ENCODE measurements at regions not wholly inside any gene's neighbourhood (a gene's known extent, or its start where the extent isn't known, plus 50 kb on each side); places are given as distances from the start of the nearest gene placed in this dataset.
"Not testable (repeated sequence)": the region's sequence is repeated elsewhere in the genome, so short reads cannot be mapped to it uniquely, and the experiment has no call there.

- Histone ChIP-seq H3K36me3 (ENCODE audit: control insufficient read depth, insufficient read depth, low read length) (no peaks in the 10 kb centered on the region), H3K9me3 (replicated peaks; ENCODE audit: control insufficient read depth, low read depth, low read length) (no peaks in the 10 kb centered on the region), H3K27ac (ENCODE audit: low read length) (no peak overlapping the region), H3K4me1 (ENCODE audit: control insufficient read depth, insufficient read depth, low read length) (no peaks in the 10 kb centered on the region), H3K27me3 (ENCODE audit: control insufficient read depth, insufficient read depth, low read length) (no peaks in the 10 kb centered on the region), H3K4me3 (ENCODE audit: low read length) (no peak overlapping the region)
- no peak for DNase-seq
- WGBS (ENCODE audit: insufficient coverage) = 100% methylated on average over 1 of the region's 3 CpGs
Observed at GRCh38 chr11:116678887-116679286, 93.9 kb downstream of the BUD13 start.

- not testable (repeated sequence) for H3K36me3 ChIP-seq (ENCODE audit: control insufficient read depth, insufficient read depth, low read length); H3K27me3 ChIP-seq (ENCODE audit: control insufficient read depth, insufficient read depth, low read length); H3K27ac ChIP-seq (ENCODE audit: low read length); H3K9me3 ChIP-seq (replicated peaks; ENCODE audit: control insufficient read depth, low read depth, low read length); DNase-seq; H3K4me3 ChIP-seq (ENCODE audit: low read length); H3K4me1 ChIP-seq (ENCODE audit: control insufficient read depth, insufficient read depth, low read length)
- no CpG with 5 or more reads among the region's 1 CpG for WGBS (ENCODE audit: insufficient coverage)
Observed at GRCh38 chr11:116667318-116667717, 105.5 kb downstream of the BUD13 start.

GRCh38 chr11:116666673-116667249 lies 106.0 kb downstream of the BUD13 start:
- H3K9me3 ChIP-seq (replicated peaks; ENCODE audit: control insufficient read depth, low read depth, low read length); H3K4me3 ChIP-seq (ENCODE audit: low read length); H3K27me3 ChIP-seq (ENCODE audit: control insufficient read depth, insufficient read depth, low read length); DNase-seq; H3K36me3 ChIP-seq (ENCODE audit: control insufficient read depth, insufficient read depth, low read length); H3K4me1 ChIP-seq (ENCODE audit: control insufficient read depth, insufficient read depth, low read length); H3K27ac ChIP-seq (ENCODE audit: low read length): not testable (repeated sequence)
- 76% methylated on average over 13 of the region's 15 CpGs for WGBS (ENCODE audit: insufficient coverage)

- Histone ChIP-seq H3K9me3 (replicated peaks; ENCODE audit: control insufficient read depth, low read depth, low read length) (peaks cover 3% of the 10 kb centered on the region), H3K4me3 (ENCODE audit: low read length) (no peak overlapping the region), H3K36me3 (ENCODE audit: control insufficient read depth, insufficient read depth, low read length) (no peaks in the 10 kb centered on the region), H3K27ac (ENCODE audit: low read length) (no peak overlapping the region), H3K4me1 (ENCODE audit: control insufficient read depth, insufficient read depth, low read length) (no peaks in the 10 kb centered on the region), H3K27me3 (ENCODE audit: control insufficient read depth, insufficient read depth, low read length) (peaks cover 4% of the 10 kb centered on the region)
- no peak for DNase-seq
Observed at GRCh38 chr11:116665523-116665922, 107.3 kb downstream of the BUD13 start.

- no peaks in the 10 kb centered on the region for H3K4me1 ChIP-seq (ENCODE audit: control insufficient read depth, insufficient read depth, low read length)
- DNase-seq = no peak
- WGBS (ENCODE audit: insufficient coverage) = 68% methylated on average over 3 of the region's 3 CpGs
- H3K36me3 ChIP-seq (ENCODE audit: control insufficient read depth, insufficient read depth, low read length) = no peaks in the 10 kb centered on the region
- peaks cover 4% of the 10 kb centered on the region for H3K27me3 ChIP-seq (ENCODE audit: control insufficient read depth, insufficient read depth, low read length)
- no peak overlapping the region for H3K27ac ChIP-seq (ENCODE audit: low read length)
- peaks cover 3% of the 10 kb centered on the region for H3K9me3 ChIP-seq (replicated peaks; ENCODE audit: control insufficient read depth, low read depth, low read length)
- H3K4me3 ChIP-seq (ENCODE audit: low read length) = no peak overlapping the region
Observed at GRCh38 chr11:116661056-116661455, 111.7 kb downstream of the BUD13 start.

- Histone ChIP-seq H3K27me3 (ENCODE audit: control insufficient read depth, insufficient read depth, low read length) (peaks cover 3% of the 10 kb centered on the region), H3K4me3 (ENCODE audit: low read length) (no peak overlapping the region), H3K9me3 (replicated peaks; ENCODE audit: control insufficient read depth, low read depth, low read length) (peaks cover 5% of the 10 kb centered on the region), H3K4me1 (ENCODE audit: control insufficient read depth, insufficient read depth, low read length) (no peaks in the 10 kb centered on the region), H3K27ac (ENCODE audit: low read length) (no peak overlapping the region), H3K36me3 (ENCODE audit: control insufficient read depth, insufficient read depth, low read length) (no peaks in the 10 kb centered on the region)
- WGBS (ENCODE audit: insufficient coverage) = 73% methylated on average over 5 of the region's 7 CpGs
- DNase-seq = no peak
Observed at GRCh38 chr11:116660011-116660410, 112.8 kb downstream of the BUD13 start.

- Histone ChIP-seq H3K27me3 (ENCODE audit: control insufficient read depth, insufficient read depth, low read length) (peaks cover 2% of the 10 kb centered on the region), H3K9me3 (replicated peaks; ENCODE audit: control insufficient read depth, low read depth, low read length) (peaks cover 3% of the 10 kb centered on the region), H3K27ac (ENCODE audit: low read length) (no peak overlapping the region), H3K36me3 (ENCODE audit: control insufficient read depth, insufficient read depth, low read length) (no peaks in the 10 kb centered on the region), H3K4me3 (ENCODE audit: low read length) (no peak overlapping the region), H3K4me1 (ENCODE audit: control insufficient read depth, insufficient read depth, low read length) (no peaks in the 10 kb centered on the region)
- 89% methylated on average over 14 of the region's 14 CpGs for WGBS (ENCODE audit: insufficient coverage)
- DNase-seq = no peak
Observed at GRCh38 chr11:116658876-116659535, 113.8 kb downstream of the BUD13 start.

GRCh38 chr11:116657842-116658825 lies 114.7 kb downstream of the BUD13 start:
- Histone ChIP-seq H3K9me3 (replicated peaks; ENCODE audit: control insufficient read depth, low read depth, low read length) (peaks cover 3% of the 10 kb centered on the region), H3K27ac (ENCODE audit: low read length) (no peak overlapping the region), H3K4me3 (ENCODE audit: low read length) (no peak overlapping the region), H3K27me3 (ENCODE audit: control insufficient read depth, insufficient read depth, low read length) (peaks cover 2% of the 10 kb centered on the region), H3K36me3 (ENCODE audit: control insufficient read depth, insufficient read depth, low read length) (no peaks in the 10 kb centered on the region), H3K4me1 (ENCODE audit: control insufficient read depth, insufficient read depth, low read length) (no peaks in the 10 kb centered on the region)
- DNase-seq = no peak
- WGBS (ENCODE audit: insufficient coverage) = 80% methylated on average over 1 of the region's 11 CpGs

GRCh38 chr11:116656011-116656410 lies 116.8 kb downstream of the BUD13 start:
- 88% methylated on average over 2 of the region's 4 CpGs for WGBS (ENCODE audit: insufficient coverage)
- H3K4me1 ChIP-seq (ENCODE audit: control insufficient read depth, insufficient read depth, low read length) = no peaks in the 10 kb centered on the region
- DNase-seq = no peak
- no peak overlapping the region for H3K27ac ChIP-seq (ENCODE audit: low read length)
- H3K27me3 ChIP-seq (ENCODE audit: control insufficient read depth, insufficient read depth, low read length) = peaks cover 1% of the 10 kb centered on the region
- H3K9me3 ChIP-seq (replicated peaks; ENCODE audit: control insufficient read depth, low read depth, low read length) = peaks cover 3% of the 10 kb centered on the region
- H3K4me3 ChIP-seq (ENCODE audit: low read length) = no peak overlapping the region
- no peaks in the 10 kb centered on the region for H3K36me3 ChIP-seq (ENCODE audit: control insufficient read depth, insufficient read depth, low read length)

GRCh38 chr11:116654526-116654925 lies 118.3 kb downstream of the BUD13 start:
- Histone ChIP-seq H3K4me3 (ENCODE audit: low read length) (no peak overlapping the region), H3K27ac (ENCODE audit: low read length) (no peak overlapping the region), H3K36me3 (ENCODE audit: control insufficient read depth, insufficient read depth, low read length) (no peaks in the 10 kb centered on the region), H3K4me1 (ENCODE audit: control insufficient read depth, insufficient read depth, low read length) (no peaks in the 10 kb centered on the region), H3K9me3 (replicated peaks; ENCODE audit: control insufficient read depth, low read depth, low read length) (peaks cover 3% of the 10 kb centered on the region), H3K27me3 (ENCODE audit: control insufficient read depth, insufficient read depth, low read length) (peaks cover 3% of the 10 kb centered on the region)
- WGBS (ENCODE audit: insufficient coverage) = no CpG with 5 or more reads among the region's 1 CpG
- no peak for DNase-seq

All from muscle of leg (tissue), 3 donors.